ENCODE measurements at regions not wholly inside any gene's neighbourhood (a gene's known extent, or its start where the extent isn't known, plus 50 kb on each side); places are given as distances from the start of the nearest gene placed in this dataset.

GRCh38 chr6:132929141-132929540 lies 114.8 kb downstream of the RPS12 start:
- TF ChIP-seq CTCF (IDR thresholded peaks at IDR 0.05; ENCODE audit: insufficient read depth, low read length) (no peak), GABPA (IDR thresholded peaks at IDR 0.05; ENCODE audit: low read depth) (no peak), SPI1 (IDR thresholded peaks at IDR 0.05; ENCODE audit: borderline replicate concordance, low read depth) (no peak), POLR2AphosphoS5 (IDR thresholded peaks at IDR 0.05; ENCODE audit: low read depth) (no peak)

Measured in HL-60 (cell line).